Middle frontal gyrus (tissue), 1 donor: ENCODE measurements at regions not wholly inside any gene's neighbourhood (a gene's known extent, or its start where the extent isn't known, plus 50 kb on each side); places are given as distances from the start of the nearest gene placed in this dataset.
"Not testable (repeated sequence)": the region's sequence is repeated elsewhere in the genome, so short reads cannot be mapped to it uniquely, and the experiment has no call there.

Experiments
- DNase-seq: peaks from one replicate; pipeline ENCODE4 v3.0.0-alpha.2; 2015; ENCODE audit warnings: low spot score; ENCODE audit errors: extremely low spot score

- DNase-seq: no peak
Observed at GRCh38 chr4:171353535-171353934, 459.7 kb upstream of the GALNTL6 start.

- DNase-seq: no peak
Observed at GRCh38 chr4:171348090-171348489, 465.1 kb upstream of the GALNTL6 start.

DNA sequence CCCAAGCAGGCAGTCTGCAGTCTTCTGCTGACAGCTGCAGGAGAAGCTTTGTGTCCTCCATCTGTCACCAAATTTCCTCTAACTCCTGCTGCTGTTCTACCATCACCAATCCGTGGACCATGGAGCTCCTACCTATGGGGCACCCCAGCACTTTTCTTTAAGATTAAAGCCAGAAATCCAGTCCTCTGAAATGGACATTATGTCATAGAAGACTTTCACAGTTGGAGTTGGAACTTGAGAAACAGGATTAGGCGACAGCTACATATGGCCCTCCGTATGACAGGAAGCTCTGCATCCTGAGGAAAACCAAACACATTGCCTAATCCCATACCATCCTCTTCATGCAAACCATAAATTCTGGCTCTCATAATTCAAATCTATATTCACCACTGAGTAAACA, 470.6 kb upstream of the GALNTL6 start:
- no peak for DNase-seq

- DNase-seq: no peak
Observed at GRCh38 chr4:171340258-171340657, 472.9 kb upstream of the GALNTL6 start.

- no peak for DNase-seq
Observed at GRCh38 chr4:171334549-171334948, 478.7 kb upstream of the GALNTL6 start.

DNA sequence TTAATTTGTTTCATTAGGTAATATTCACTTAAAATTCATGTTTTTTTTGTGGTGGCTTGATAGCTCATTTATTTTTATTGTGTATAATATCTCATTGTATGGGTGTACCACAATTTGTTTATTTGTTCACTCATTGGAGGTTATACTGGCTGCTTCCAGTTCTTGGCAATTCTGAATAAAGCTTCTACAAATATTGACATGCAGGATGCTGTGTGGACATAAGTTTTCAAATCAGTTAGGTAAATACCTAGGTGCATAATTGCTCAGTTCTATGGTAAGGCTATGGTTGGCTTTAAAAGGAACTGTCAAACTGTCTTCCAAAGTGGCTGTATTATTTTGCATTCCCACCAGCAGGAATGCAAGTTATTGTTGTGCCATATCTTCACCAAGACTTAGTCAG, 504.5 kb upstream of the GALNTL6 start:
- no peak for DNase-seq

- DNase-seq: not testable (repeated sequence)
Observed at GRCh38 chr4:171298048-171298718, 515.0 kb upstream of the GALNTL6 start.

- DNase-seq: no peak
Observed at GRCh38 chr4:171288816-171289432, 524.3 kb upstream of the GALNTL6 start.

DNA sequence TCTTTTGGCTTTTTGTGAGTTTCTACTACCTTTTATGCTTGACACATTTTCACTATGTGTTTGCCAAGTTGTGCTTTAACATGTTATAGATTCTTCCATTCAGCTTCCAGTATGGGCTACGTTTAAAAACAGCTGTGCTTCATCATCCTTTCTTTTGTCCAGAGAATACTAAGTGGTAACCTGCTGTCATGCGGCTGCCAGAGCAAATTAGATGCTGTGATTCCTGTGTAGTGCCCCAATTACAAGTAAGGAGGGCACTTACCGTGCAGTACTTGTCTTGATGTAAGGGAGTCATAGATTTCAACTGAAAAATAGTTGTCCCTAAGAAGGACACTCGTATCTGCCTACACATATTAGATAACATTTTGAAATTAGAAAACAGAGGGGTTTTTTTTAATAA, 531.8 kb upstream of the GALNTL6 start:
- DNase-seq: no peak

- no peak for DNase-seq
Observed at GRCh38 chr4:171279131-171279530, 534.1 kb upstream of the GALNTL6 start.

GRCh38 chr4:171266671-171267070, 546.5 kb upstream of the GALNTL6 start:
- no peak for DNase-seq

- no peak for DNase-seq
Observed at GRCh38 chr4:171265190-171265818, 547.9 kb upstream of the GALNTL6 start.

- no peak for DNase-seq
Observed at GRCh38 chr4:171256223-171256622, 557.0 kb upstream of the GALNTL6 start.

DNA sequence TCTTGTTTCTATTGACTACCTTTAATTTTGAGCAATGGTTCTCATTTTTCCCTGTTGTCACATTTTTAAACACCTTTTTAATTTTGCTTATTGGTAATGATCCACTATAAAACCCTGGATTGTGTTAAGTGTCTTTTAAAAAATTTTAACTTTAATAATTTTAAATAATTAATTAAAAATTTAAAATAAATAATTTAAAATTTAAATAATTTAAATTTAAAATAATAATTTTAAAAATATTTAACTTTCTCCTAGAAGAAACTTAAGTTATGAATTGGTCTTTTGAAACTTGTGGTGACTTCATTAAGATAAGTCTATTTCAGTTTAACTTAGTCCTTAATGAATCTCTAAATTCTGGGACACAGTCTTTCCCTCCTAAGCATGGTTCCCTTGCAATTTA, 566.3 kb upstream of the GALNTL6 start:
- DNase-seq: no peak

GRCh38 chr4:171242831-171243230, 570.4 kb upstream of the GALNTL6 start:
- DNase-seq: no peak

- DNase-seq: no peak
Observed at GRCh38 chr4:171239196-171239595, 574.0 kb upstream of the GALNTL6 start.

DNA sequence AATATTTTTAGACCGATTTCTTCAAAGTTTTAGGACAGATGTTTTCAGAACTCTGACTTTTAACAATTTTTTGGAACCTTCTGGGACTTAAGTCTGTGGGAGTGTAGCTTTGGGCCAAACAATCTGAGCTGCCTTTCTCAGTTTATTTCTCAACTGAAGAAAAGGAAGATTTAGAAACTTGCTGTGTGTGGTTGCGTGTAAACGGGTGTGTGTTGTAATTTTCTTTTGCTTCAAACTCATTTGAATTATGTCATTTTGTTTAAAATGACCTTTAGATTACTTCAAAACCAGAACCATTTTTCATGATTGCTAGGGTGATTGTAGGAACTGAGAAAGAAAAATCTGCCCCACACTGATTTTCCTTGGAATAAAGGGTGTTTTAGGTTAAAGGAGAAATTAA, 577.7 kb upstream of the GALNTL6 start:
- peak; percentile 6 for DNase-seq

DNA sequence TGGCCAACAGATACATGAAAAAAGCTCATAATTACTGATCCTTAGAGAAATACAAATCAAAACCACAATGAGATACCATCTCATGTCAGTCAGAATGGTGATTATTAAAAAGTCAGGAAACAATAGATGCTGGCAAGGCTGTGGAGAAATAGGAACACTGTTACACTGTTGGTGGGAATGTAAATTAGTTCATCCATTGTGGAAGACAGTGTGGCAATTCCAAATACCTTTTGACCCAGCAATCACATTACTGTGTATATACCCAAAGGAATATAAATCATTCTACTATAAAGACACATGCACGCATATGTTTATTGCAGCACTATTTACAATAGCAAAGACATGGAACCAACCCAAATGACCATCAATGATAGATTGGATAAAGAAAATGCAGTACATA, 583.9 kb upstream of the GALNTL6 start:
- not testable (repeated sequence) for DNase-seq

GRCh38 chr4:171221181-171221580, 592.0 kb upstream of the GALNTL6 start:
- DNase-seq: no peak

GRCh38 chr4:171203425-171203824, 609.8 kb upstream of the GALNTL6 start:
- DNase-seq: no peak

DNA sequence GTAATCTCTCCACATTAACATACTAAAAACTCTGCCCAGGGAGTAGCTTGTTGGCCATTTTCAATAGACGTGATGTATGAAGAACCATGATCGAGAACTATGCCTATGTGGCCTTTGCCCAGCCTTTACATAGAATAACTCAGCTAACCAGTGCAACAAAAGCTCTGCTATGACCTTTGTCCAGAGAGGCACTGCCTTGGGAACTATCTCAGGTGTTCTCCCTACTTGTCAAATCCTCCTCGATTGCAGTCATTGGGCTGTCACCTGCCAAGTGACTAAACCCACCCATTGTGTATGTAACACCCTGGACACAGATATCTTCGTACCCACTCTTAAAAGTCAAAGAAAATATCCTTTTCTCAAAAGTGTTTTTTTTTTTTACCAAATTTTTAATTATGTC, 610.3 kb upstream of the GALNTL6 start:
- no peak for DNase-seq

DNA sequence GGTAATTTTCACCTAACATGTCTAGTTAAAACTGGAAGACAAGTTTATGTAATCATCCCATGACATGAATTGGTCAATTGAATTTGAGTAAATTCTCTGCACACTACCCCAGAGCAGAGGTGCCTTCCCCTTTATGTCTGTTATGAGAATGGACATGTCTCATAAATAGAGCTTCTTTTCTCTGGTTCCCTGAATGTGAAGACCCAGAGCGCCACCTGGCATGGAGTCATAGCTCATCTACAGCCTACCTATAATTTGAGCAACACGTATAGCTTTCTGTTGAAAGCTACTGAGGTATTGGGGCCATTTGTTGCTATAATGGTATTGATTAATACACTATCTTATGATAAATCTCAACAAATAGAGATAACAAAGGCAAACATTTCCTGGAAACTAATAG, 626.5 kb upstream of the GALNTL6 start:
- DNase-seq: no peak

GRCh38 chr4:171181090-171181489, 632.1 kb upstream of the GALNTL6 start:
- DNase-seq: no peak
